WTC11 (cell line): ENCODE measurements at regions not wholly inside any gene's neighbourhood (a gene's known extent, or its start where the extent isn't known, plus 50 kb on each side); places are given as distances from the start of the nearest gene placed in this dataset.

Experiments
- ATF3 ChIP-seq: sonication (generic); formaldehyde crosslinking; conservative IDR thresholded peaks from 2 replicates; pipeline ENCODE4 v1.8.1; 2022; ENCODE audit warnings: mild to moderate bottlenecking, missing genetic modification reagents
- ELF4 ChIP-seq: sonication (generic); formaldehyde crosslinking; IDR thresholded peaks from 2 replicates; pipeline ENCODE4 v1.8.1; 2022; ENCODE audit warnings: low read depth, mild to moderate bottlenecking, moderate library complexity, missing genetic modification reagents
- JUN ChIP-seq: sonication (generic); formaldehyde crosslinking; IDR thresholded peaks from 2 replicates; pipeline ENCODE4 v1.8.0; 2023; ENCODE audit warnings: mild to moderate bottlenecking, missing genetic modification reagents
- MAX ChIP-seq: sonication (generic); formaldehyde crosslinking; IDR thresholded peaks from 2 replicates; pipeline ENCODE4 v1.8.0; 2022; ENCODE audit warnings: mild to moderate bottlenecking, missing genetic modification reagents
- SOX15 ChIP-seq: fragments of 250-450 bp; sonication (Bioruptor Pico); IDR thresholded peaks from 2 replicates; pipeline ENCODE4 v1.9.0; 2021; ENCODE audit warnings: mild to moderate bottlenecking
- TEAD4 ChIP-seq: sonication (generic); formaldehyde crosslinking; IDR thresholded peaks from 2 replicates; pipeline ENCODE4 v1.8.0; 2022; ENCODE audit warnings: mild to moderate bottlenecking, missing genetic modification reagents
- TF ChIP-seq, protein P1 (sequence below): fragments of 200-600 bp; IDR thresholded peaks from 2 replicates; pipeline ENCODE4 v1.8.0; 2022; ENCODE audit warnings: antibody characterized with exemption
- TF ChIP-seq, protein P2 (sequence below): sonication (generic); formaldehyde crosslinking; IDR thresholded peaks from 2 replicates; pipeline ENCODE4 v1.8.0; 2022; ENCODE audit warnings: mild to moderate bottlenecking, missing genetic modification reagents

- TF ChIP-seq MAX (CRISPR knock-in tag) = no peak
- no peak for TF ChIP-seq ELF4 (CRISPR knock-in tag)
- no peak for TF ChIP-seq TEAD4 (CRISPR knock-in tag)
- TF ChIP-seq, protein P1, sequence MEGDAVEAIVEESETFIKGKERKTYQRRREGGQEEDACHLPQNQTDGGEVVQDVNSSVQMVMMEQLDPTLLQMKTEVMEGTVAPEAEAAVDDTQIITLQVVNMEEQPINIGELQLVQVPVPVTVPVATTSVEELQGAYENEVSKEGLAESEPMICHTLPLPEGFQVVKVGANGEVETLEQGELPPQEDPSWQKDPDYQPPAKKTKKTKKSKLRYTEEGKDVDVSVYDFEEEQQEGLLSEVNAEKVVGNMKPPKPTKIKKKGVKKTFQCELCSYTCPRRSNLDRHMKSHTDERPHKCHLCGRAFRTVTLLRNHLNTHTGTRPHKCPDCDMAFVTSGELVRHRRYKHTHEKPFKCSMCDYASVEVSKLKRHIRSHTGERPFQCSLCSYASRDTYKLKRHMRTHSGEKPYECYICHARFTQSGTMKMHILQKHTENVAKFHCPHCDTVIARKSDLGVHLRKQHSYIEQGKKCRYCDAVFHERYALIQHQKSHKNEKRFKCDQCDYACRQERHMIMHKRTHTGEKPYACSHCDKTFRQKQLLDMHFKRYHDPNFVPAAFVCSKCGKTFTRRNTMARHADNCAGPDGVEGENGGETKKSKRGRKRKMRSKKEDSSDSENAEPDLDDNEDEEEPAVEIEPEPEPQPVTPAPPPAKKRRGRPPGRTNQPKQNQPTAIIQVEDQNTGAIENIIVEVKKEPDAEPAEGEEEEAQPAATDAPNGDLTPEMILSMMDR = no peak
- no peak for TF ChIP-seq SOX15 (CRISPR knock-in tag)
- TF ChIP-seq JUN (CRISPR knock-in tag) = no peak
- TF ChIP-seq ATF3 = no peak
- TF ChIP-seq, protein P2, sequence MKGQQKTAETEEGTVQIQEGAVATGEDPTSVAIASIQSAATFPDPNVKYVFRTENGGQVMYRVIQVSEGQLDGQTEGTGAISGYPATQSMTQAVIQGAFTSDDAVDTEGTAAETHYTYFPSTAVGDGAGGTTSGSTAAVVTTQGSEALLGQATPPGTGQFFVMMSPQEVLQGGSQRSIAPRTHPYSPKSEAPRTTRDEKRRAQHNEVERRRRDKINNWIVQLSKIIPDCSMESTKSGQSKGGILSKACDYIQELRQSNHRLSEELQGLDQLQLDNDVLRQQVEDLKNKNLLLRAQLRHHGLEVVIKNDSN = no peak
These were observed 306.6 kb downstream of the FAT3 start for GRCh38 chr11:92531065-92531739.
